Breast epithelium (tissue), 3 donors: ENCODE measurements at regions not wholly inside any gene's neighbourhood (a gene's known extent, or its start where the extent isn't known, plus 50 kb on each side); places are given as distances from the start of the nearest gene placed in this dataset.

Experiments used
- POLR2A ChIP-seq: fragments of 450-650 bp; IDR thresholded peaks from one replicate; pipeline ENCODE4 v1.6.1; 2016; ENCODE audit warnings: antibody characterized with exemption, mild to moderate bottlenecking, moderate library complexity
- POLR2AphosphoS5 ChIP-seq, 3 donors: sonication (generic); formaldehyde crosslinking; IDR thresholded peaks; one replicate each; pipeline ENCODE4 v1.6.1; 2017; ENCODE audit warnings: antibody characterized with exemption in 3 of 3
- TF ChIP-seq, protein P1 (sequence below), 3 donors: fragments of 450-650 bp; IDR thresholded peaks; one replicate each; pipeline ENCODE4 v1.5.1; 2016 to 2017; ENCODE audit warnings: antibody characterized with exemption in 3 of 3, mild to moderate bottlenecking in 3 of 3, moderate library complexity in 3 of 3

DNA sequence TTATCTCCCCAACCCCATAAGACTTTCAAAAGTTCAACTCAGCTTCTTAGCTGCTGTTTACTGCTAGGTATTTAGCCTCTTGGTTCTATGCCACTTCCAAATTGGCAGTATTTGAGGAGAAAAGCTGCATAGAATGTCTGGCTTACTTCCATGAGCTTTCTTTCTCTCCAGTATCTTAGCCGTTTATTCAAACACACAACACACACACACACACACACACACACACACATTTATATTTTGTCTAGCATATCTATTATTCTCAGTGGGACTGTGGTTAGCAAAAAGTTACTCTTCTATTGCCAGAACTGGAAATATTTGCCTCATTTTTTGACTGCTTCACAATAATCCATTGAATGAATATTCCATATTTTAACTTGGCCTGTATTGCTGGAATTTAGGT, 634.2 kb upstream of the IMPG1 start:
- TF ChIP-seq, protein P1, sequence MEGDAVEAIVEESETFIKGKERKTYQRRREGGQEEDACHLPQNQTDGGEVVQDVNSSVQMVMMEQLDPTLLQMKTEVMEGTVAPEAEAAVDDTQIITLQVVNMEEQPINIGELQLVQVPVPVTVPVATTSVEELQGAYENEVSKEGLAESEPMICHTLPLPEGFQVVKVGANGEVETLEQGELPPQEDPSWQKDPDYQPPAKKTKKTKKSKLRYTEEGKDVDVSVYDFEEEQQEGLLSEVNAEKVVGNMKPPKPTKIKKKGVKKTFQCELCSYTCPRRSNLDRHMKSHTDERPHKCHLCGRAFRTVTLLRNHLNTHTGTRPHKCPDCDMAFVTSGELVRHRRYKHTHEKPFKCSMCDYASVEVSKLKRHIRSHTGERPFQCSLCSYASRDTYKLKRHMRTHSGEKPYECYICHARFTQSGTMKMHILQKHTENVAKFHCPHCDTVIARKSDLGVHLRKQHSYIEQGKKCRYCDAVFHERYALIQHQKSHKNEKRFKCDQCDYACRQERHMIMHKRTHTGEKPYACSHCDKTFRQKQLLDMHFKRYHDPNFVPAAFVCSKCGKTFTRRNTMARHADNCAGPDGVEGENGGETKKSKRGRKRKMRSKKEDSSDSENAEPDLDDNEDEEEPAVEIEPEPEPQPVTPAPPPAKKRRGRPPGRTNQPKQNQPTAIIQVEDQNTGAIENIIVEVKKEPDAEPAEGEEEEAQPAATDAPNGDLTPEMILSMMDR (IDR thresholded peaks at IDR 0.05): no peak
- TF ChIP-seq POLR2A (no peak), POLR2AphosphoS5 (IDR thresholded peaks at IDR 0.05) (no peak)
